Endothelial cell of umbilical vein (primary cell): ENCODE measurements at regions not wholly inside any gene's neighbourhood (a gene's known extent, or its start where the extent isn't known, plus 50 kb on each side); places are given as distances from the start of the nearest gene placed in this dataset.

Experiments
- BruUV-seq: library from RNA; stranded (reverse); fragments of 400-500 nt; replicated peaks from 2 replicates; lab custom pipeline; 2021; lab: Mats Ljungman, UMichigan
- CTCF ChIA-PET: fragments of 300-600, 350-600 bp; sonication (Branson Sonifier 250); formaldehyde crosslinking; loops from one replicate; lab custom pipeline; 2021; ENCODE audit warnings: antibody characterized with exemption, inconsistent platforms; lab: Charles Lee
- POLR2A ChIA-PET: fragments of 300-600, 350-600 bp; sonication (Branson Sonifier 250); formaldehyde crosslinking; loops from one replicate; lab custom pipeline; 2021; ENCODE audit warnings: antibody characterized with exemption, inconsistent platforms; lab: Charles Lee
- DNase-seq: peaks from one replicate; pipeline ENCODE4 v3.0.0-alpha.2; 2011; ENCODE audit warnings: low read depth, low spot score
- FAIRE-seq: peaks from 2 replicates; lab custom pipeline; 2011; peaks lifted over from hg19 to GRCh38; lab: Jason Lieb, UNC
- H2AFZ ChIP-seq: 2 replicates; pipeline ENCODE4 v1.6.0; 2012; ENCODE audit warnings: low read depth, low read length, control low read depth, inconsistent platforms
- H3K27ac ChIP-seq: 2 replicates; pipeline ENCODE4 v1.5.1; 2011; ENCODE audit warnings: low read depth, mild to moderate bottlenecking, control low read depth, low read length, moderate library complexity; ENCODE audit not compliant: insufficient read depth
- H3K27me3 ChIP-seq, 2 experiments: 2 replicates each; pipeline versions ENCODE4 v1.6.0 to v1.6.1; 2011; ENCODE audit warnings: low read length in 2 of 2, mixed read lengths in 1 of 2; ENCODE audit not compliant: control insufficient read depth in 2 of 2, insufficient read depth in 2 of 2
- H3K36me3 ChIP-seq, 2 experiments: 2 replicates in 1 of 2; 3 replicates in 1 of 2; pipeline ENCODE4 v1.5.1; 2011; ENCODE audit warnings: low read length in 2 of 2, mild to moderate bottlenecking in 1 of 2, moderate library complexity in 1 of 2; ENCODE audit not compliant: control insufficient read depth in 2 of 2, insufficient read depth in 2 of 2; ENCODE audit errors: extremely low read depth in 1 of 2
- H3K4me1 ChIP-seq: 3 replicates; pipeline ENCODE4 v1.5.1; 2011; ENCODE audit warnings: mild to moderate bottlenecking, low read length; ENCODE audit not compliant: control insufficient read depth, insufficient read depth; ENCODE audit errors: extremely low read depth
- H3K4me2 ChIP-seq: 2 replicates; pipeline ENCODE4 v1.6.1; 2011; ENCODE audit warnings: low read length, control low read depth, mixed read lengths; ENCODE audit not compliant: insufficient read depth
- H3K4me3 ChIP-seq, 3 experiments: fragments of 200-600 bp in 1 of 3; sonication (generic), shearing (Covaris generic) in 1 of 3; replicated peaks in 1 of 3; 2 replicates each; pipeline ENCODE4 v1.5.1; 2011 to 2016; ENCODE audit warnings: control low read depth in 3 of 3, low read length in 3 of 3, mild to moderate bottlenecking in 2 of 3, inconsistent platforms in 1 of 3, low read depth in 1 of 3, moderate library complexity in 1 of 3; ENCODE audit not compliant: insufficient read depth in 1 of 3
- H3K79me2 ChIP-seq: 2 replicates; pipeline ENCODE4 v1.6.0; 2012; ENCODE audit warnings: low read length, inconsistent platforms; ENCODE audit not compliant: control insufficient read depth, insufficient read depth
- H3K9ac ChIP-seq: replicated peaks from 2 replicates; pipeline ENCODE3; 2011; ENCODE audit warnings: low read length, control low read depth; ENCODE audit not compliant: insufficient read depth; ENCODE audit errors: extremely low read depth
- H3K9me1 ChIP-seq: replicated peaks from 3 replicates; pipeline ENCODE4 v1.6.0; 2011; ENCODE audit warnings: mild to moderate bottlenecking, low read length; ENCODE audit not compliant: control insufficient read depth, insufficient read depth; ENCODE audit errors: extremely low read depth
- H3K9me3 ChIP-seq: replicated peaks from 2 replicates; pipeline ENCODE4 v1.5.1; 2012; ENCODE audit warnings: low read length, inconsistent platforms; ENCODE audit not compliant: control insufficient read depth, insufficient read depth
- H4K20me1 ChIP-seq: replicated peaks from 2 replicates; pipeline ENCODE3; 2011; ENCODE audit warnings: mild to moderate bottlenecking, low read length; ENCODE audit not compliant: control insufficient read depth, insufficient read depth; ENCODE audit errors: extremely low read depth
- EZH2 ChIP-seq: IDR thresholded peaks from 2 replicates; pipeline ENCODE4 v1.6.1; 2012; ENCODE audit warnings: borderline replicate concordance, low read depth, mild to moderate bottlenecking, moderate library complexity, low read length, inconsistent platforms; ENCODE audit not compliant: severe bottlenecking
- FOS ChIP-seq: IDR thresholded peaks from 2 replicates; pipeline ENCODE4 v1.6.1; 2011; ENCODE audit warnings: mild to moderate bottlenecking, low read length, moderate library complexity, borderline replicate concordance; ENCODE audit not compliant: insufficient read depth
- GATA2 ChIP-seq: IDR thresholded peaks from 2 replicates; pipeline ENCODE4 v1.7.0; 2011; ENCODE audit warnings: low read depth, mild to moderate bottlenecking, moderate library complexity, mixed read lengths, low read length; ENCODE audit not compliant: insufficient read length, insufficient read depth
- JUN ChIP-seq: IDR thresholded peaks from 2 replicates; pipeline ENCODE4 v1.6.1; 2011; ENCODE audit warnings: borderline replicate concordance, low read depth; ENCODE audit not compliant: insufficient read length, insufficient read depth
- MAX ChIP-seq: IDR thresholded peaks from 2 replicates; pipeline ENCODE4 v1.6.1; 2011; ENCODE audit not compliant: insufficient read depth, insufficient read length
- MYC ChIP-seq: IDR thresholded peaks from one replicate; pipeline ENCODE4 v1.6.1; 2011; ENCODE audit warnings: mild to moderate bottlenecking, low read depth, low read length
- POLR2A ChIP-seq: IDR thresholded peaks from 2 replicates; pipeline ENCODE4 v1.6.1; 2012; ENCODE audit warnings: low read depth, mild to moderate bottlenecking, control low read depth, low read length
- POLR2AphosphoS5 ChIP-seq: IDR thresholded peaks from 2 replicates; pipeline ENCODE4 v1.6.1; 2012; ENCODE audit warnings: low read depth, mild to moderate bottlenecking, control low read depth, low read length, moderate library complexity; ENCODE audit not compliant: insufficient read depth
- dilution Hi-C: fragments of 300-500 bp; cut with MboI; formaldehyde crosslinking; loops from one replicate; pipeline ENCODE4 v1.15.0; 2019; ENCODE audit warnings: low sequenced_read_pairs; ENCODE audit not compliant: extremely low pct_ligation_motif_present
- intact Hi-C: fragments of 100-400 bp; cut with micrococcal nuclease; formaldehyde crosslinking; loops from one replicate; pipeline ENCODE4 v1.10.0; 2022
- TF ChIP-seq, protein P1 (sequence below), 2 donors: IDR thresholded peaks; 1 replicate in 1 of 2; 2 replicates in 1 of 2; pipeline ENCODE4 v1.5.1; 2011; ENCODE audit warnings: low read length in 2 of 2, mild to moderate bottlenecking in 2 of 2, moderate library complexity in 2 of 2, control low read depth in 1 of 2, inconsistent platforms in 1 of 2, low read depth in 1 of 2; ENCODE audit not compliant: insufficient read depth in 1 of 2; ENCODE audit errors: extremely low read depth in 1 of 2

- H3K9me1 ChIP-seq: no peaks in the 10 kb centered on the region
- no peak for FAIRE-seq
- BruUV-seq: no TSS peak
- H3K36me3 ChIP-seq: no peaks in the 10 kb centered on the region
- no peaks in the 10 kb centered on the region for H3K79me2 ChIP-seq
- no peak overlapping the region for H3K4me3 ChIP-seq
- no peaks in the 10 kb centered on the region for H4K20me1 ChIP-seq
- ChIA-PET CTCF (interaction anchor here (0.9 to 1.3 kb wide), 2 partner anchors 30 to 159 kb away, joined by 3 read pairs; no protein-coding TSS in a partner anchor), POLR2A (no interaction called here)
- dilution Hi-C loops: no loop called here
- no peaks in the 10 kb centered on the region for H3K27me3 ChIP-seq
- no peak overlapping the region for H2AFZ ChIP-seq
- peak overlapping the region; percentile 82 for H3K27ac ChIP-seq
- no peak for DNase-seq
- peaks cover 45% of the 10 kb centered on the region for H3K4me1 ChIP-seq
- no peak overlapping the region for H3K9ac ChIP-seq
- intact Hi-C loops: loop anchor here (5.0 to 10.0 kb wide), 4 partner anchors 581 to 1238 kb away; no protein-coding TSS in a partner anchor
- H3K4me2 ChIP-seq: peak overlapping the region; percentile 46
- TF ChIP-seq, protein P1, sequence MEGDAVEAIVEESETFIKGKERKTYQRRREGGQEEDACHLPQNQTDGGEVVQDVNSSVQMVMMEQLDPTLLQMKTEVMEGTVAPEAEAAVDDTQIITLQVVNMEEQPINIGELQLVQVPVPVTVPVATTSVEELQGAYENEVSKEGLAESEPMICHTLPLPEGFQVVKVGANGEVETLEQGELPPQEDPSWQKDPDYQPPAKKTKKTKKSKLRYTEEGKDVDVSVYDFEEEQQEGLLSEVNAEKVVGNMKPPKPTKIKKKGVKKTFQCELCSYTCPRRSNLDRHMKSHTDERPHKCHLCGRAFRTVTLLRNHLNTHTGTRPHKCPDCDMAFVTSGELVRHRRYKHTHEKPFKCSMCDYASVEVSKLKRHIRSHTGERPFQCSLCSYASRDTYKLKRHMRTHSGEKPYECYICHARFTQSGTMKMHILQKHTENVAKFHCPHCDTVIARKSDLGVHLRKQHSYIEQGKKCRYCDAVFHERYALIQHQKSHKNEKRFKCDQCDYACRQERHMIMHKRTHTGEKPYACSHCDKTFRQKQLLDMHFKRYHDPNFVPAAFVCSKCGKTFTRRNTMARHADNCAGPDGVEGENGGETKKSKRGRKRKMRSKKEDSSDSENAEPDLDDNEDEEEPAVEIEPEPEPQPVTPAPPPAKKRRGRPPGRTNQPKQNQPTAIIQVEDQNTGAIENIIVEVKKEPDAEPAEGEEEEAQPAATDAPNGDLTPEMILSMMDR (IDR thresholded peaks at IDR 0.05; ENCODE audit: extremely low read depth in 1 of 2, insufficient read depth in 1 of 2, low read depth in 1 of 2, low read length in 2 of 2): no peak
- no peak for TF ChIP-seq FOS
- no peak for TF ChIP-seq MAX
- TF ChIP-seq JUN: no peak
- TF ChIP-seq EZH2: no peak
- no peak for TF ChIP-seq MYC
- no peak for TF ChIP-seq POLR2AphosphoS5
- no peak for TF ChIP-seq GATA2
- no peak for TF ChIP-seq POLR2A
- H3K9me3 ChIP-seq: no peaks in the 10 kb centered on the region
Observed at GRCh38 chr2:145593280-145593679, 1073.4 kb upstream of the ZEB2 start.
